ENCODE measurements at regions not wholly inside any gene's neighbourhood (a gene's known extent, or its start where the extent isn't known, plus 50 kb on each side); places are given as distances from the start of the nearest gene placed in this dataset.
"Not testable (repeated sequence)": the region's sequence is repeated elsewhere in the genome, so short reads cannot be mapped to it uniquely, and the experiment has no call there.

DNA sequence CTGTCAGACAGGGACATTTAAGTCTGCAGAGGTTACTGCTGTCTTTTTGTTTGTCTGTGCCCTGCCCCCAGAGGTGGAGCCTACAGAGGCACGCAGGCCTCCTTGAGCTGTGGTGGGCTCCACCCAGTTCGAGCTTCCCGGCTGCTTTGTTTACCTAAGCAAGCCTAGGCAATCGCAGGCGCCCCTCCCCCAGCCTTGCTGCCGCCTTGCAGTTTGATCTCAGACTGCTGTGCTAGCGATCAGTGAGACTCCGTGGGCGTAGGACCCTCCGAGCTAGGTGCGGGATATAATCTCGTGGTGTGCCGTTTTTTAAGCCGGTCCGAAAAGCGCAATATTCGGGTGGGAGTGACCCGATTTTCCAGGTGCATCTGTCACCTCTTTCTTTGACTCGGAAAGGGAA is 193.9 kb downstream of the RMST start:
- CTCF ChIA-PET; H3K4me3 Mint-ChIP-seq; H3K36me3 Mint-ChIP-seq (ENCODE audit: low read depth); DNase-seq; H3K9me3 Mint-ChIP-seq; H3K27ac Mint-ChIP-seq; H3K4me1 Mint-ChIP-seq (ENCODE audit: low read depth); H3K27me3 Mint-ChIP-seq (ENCODE audit: low read depth); intact Hi-C loops (cut with micrococcal nuclease): not testable (repeated sequence)

- intact Hi-C loops (cut with micrococcal nuclease) = no loop called here
- H3K27me3 Mint-ChIP-seq (ENCODE audit: low read depth) = no peaks in the 10 kb centered on the region
- peaks cover 4% of the 10 kb centered on the region for H3K9me3 Mint-ChIP-seq
- no peak overlapping the region for H3K4me3 Mint-ChIP-seq
- H3K36me3 Mint-ChIP-seq (ENCODE audit: low read depth) = no peaks in the 10 kb centered on the region
- no peak for DNase-seq
- CTCF ChIA-PET = no interaction called here
- H3K27ac Mint-ChIP-seq = no peak overlapping the region
- H3K4me1 Mint-ChIP-seq (ENCODE audit: low read depth) = no peaks in the 10 kb centered on the region
Observed at GRCh38 chr12:97659117-97659880, 196.7 kb downstream of the RMST start.

GRCh38 chr12:97666263-97666662 is 203.7 kb downstream of the RMST start:
- Mint-ChIP-seq H3K27ac (no peak overlapping the region), H3K4me1 (ENCODE audit: low read depth) (no peaks in the 10 kb centered on the region), H3K9me3 (peaks cover 7% of the 10 kb centered on the region), H3K27me3 (ENCODE audit: low read depth) (no peaks in the 10 kb centered on the region), H3K36me3 (ENCODE audit: low read depth) (no peaks in the 10 kb centered on the region), H3K4me3 (no peak overlapping the region)
- intact Hi-C loops (cut with micrococcal nuclease) = no loop called here
- CTCF ChIA-PET = no interaction called here
- DNase-seq = no peak

- Mint-ChIP-seq H3K4me1 (ENCODE audit: low read depth) (no peaks in the 10 kb centered on the region), H3K36me3 (ENCODE audit: low read depth) (no peaks in the 10 kb centered on the region), H3K4me3 (no peak overlapping the region), H3K27me3 (ENCODE audit: low read depth) (peaks cover 4% of the 10 kb centered on the region), H3K9me3 (peaks cover 11% of the 10 kb centered on the region), H3K27ac (no peak overlapping the region)
- CTCF ChIA-PET = no interaction called here
- intact Hi-C loops (cut with micrococcal nuclease) = no loop called here
- no peak for DNase-seq
Observed at GRCh38 chr12:97672870-97673269, 210.3 kb downstream of the RMST start.

- no peak for DNase-seq
- H3K27ac Mint-ChIP-seq = no peak overlapping the region
- no peaks in the 10 kb centered on the region for H3K4me1 Mint-ChIP-seq (ENCODE audit: low read depth)
- no peak overlapping the region for H3K4me3 Mint-ChIP-seq
- H3K9me3 Mint-ChIP-seq = peaks cover 2% of the 10 kb centered on the region
- no peaks in the 10 kb centered on the region for H3K36me3 Mint-ChIP-seq (ENCODE audit: low read depth)
- CTCF ChIA-PET = no interaction called here
- intact Hi-C loops (cut with micrococcal nuclease) = no loop called here
- no peaks in the 10 kb centered on the region for H3K27me3 Mint-ChIP-seq (ENCODE audit: low read depth)
Observed at GRCh38 chr12:97680751-97681150, 218.1 kb downstream of the RMST start.

- H3K27ac Mint-ChIP-seq = peak overlapping the region; percentile 21
- no peak overlapping the region for H3K4me3 Mint-ChIP-seq
- peaks cover 2% of the 10 kb centered on the region for H3K9me3 Mint-ChIP-seq
- no peaks in the 10 kb centered on the region for H3K27me3 Mint-ChIP-seq (ENCODE audit: low read depth)
- H3K4me1 Mint-ChIP-seq (ENCODE audit: low read depth) = no peaks in the 10 kb centered on the region
- CTCF ChIA-PET = no interaction called here
- H3K36me3 Mint-ChIP-seq (ENCODE audit: low read depth) = no peaks in the 10 kb centered on the region
- intact Hi-C loops (cut with micrococcal nuclease) = no loop called here
- no peak for DNase-seq
Observed at GRCh38 chr12:97681612-97682504, 219.3 kb downstream of the RMST start.

- H3K27ac Mint-ChIP-seq = no peak overlapping the region
- H3K36me3 Mint-ChIP-seq (ENCODE audit: low read depth) = no peaks in the 10 kb centered on the region
- no peaks in the 10 kb centered on the region for H3K4me1 Mint-ChIP-seq (ENCODE audit: low read depth)
- H3K4me3 Mint-ChIP-seq = no peak overlapping the region
- peaks cover 2% of the 10 kb centered on the region for H3K9me3 Mint-ChIP-seq
- CTCF ChIA-PET = no interaction called here
- intact Hi-C loops (cut with micrococcal nuclease) = no loop called here
- no peaks in the 10 kb centered on the region for H3K27me3 Mint-ChIP-seq (ENCODE audit: low read depth)
- DNase-seq = no peak
Observed at GRCh38 chr12:97685360-97685759, 222.8 kb downstream of the RMST start.

DNA sequence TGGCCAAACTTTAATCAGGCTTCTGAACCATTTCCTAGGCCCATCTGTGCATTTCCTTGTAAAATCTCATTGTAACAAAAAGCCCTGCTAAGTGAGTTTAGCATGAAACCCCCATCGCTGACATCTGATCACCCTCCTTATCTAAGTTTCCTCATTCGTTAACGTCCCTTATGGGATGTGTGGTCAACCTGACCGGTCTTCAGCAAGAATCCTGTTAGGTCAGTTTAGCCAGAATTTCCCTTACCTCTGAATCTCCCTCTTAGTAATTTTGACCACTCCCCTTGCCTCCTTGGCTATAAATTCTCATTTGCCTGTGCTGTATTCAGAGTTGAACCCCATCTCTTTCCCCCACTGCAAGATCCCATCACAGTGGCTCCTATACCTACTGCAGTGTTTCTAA is 239.3 kb downstream of the RMST start:
- Mint-ChIP-seq H3K9me3 (no peaks in the 10 kb centered on the region), H3K4me3 (no peak overlapping the region), H3K36me3 (ENCODE audit: low read depth) (no peaks in the 10 kb centered on the region), H3K4me1 (ENCODE audit: low read depth) (no peaks in the 10 kb centered on the region), H3K27ac (no peak overlapping the region), H3K27me3 (ENCODE audit: low read depth) (peaks cover 4% of the 10 kb centered on the region)
- intact Hi-C loops (cut with micrococcal nuclease) = no loop called here
- CTCF ChIA-PET = no interaction called here
- DNase-seq = no peak

DNA sequence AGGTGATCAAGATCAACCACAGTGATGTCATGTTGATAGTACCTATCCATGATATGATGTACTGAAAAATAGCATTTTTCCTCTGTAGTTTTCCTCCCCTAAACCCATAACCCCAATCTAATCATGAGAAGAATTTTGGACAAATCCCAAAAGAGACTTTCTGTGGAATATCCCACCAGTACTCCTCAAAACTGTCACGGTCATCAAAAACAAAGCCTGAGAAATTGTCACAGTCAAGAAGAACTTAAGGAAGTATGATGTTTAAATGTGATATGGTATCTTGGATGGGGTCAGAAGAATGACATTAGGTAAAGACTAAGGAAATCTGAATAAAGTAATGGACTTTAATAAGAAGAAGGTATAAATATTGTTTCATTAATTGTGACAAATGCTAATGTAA is 248.8 kb downstream of the RMST start:
- no peaks in the 10 kb centered on the region for H3K27me3 Mint-ChIP-seq (ENCODE audit: low read depth)
- H3K4me1 Mint-ChIP-seq (ENCODE audit: low read depth) = no peaks in the 10 kb centered on the region
- CTCF ChIA-PET = no interaction called here
- no peaks in the 10 kb centered on the region for H3K9me3 Mint-ChIP-seq
- H3K4me3 Mint-ChIP-seq = no peak overlapping the region
- intact Hi-C loops (cut with micrococcal nuclease) = no loop called here
- no peak overlapping the region for H3K27ac Mint-ChIP-seq
- no peak for DNase-seq
- no peaks in the 10 kb centered on the region for H3K36me3 Mint-ChIP-seq (ENCODE audit: low read depth)

DNA sequence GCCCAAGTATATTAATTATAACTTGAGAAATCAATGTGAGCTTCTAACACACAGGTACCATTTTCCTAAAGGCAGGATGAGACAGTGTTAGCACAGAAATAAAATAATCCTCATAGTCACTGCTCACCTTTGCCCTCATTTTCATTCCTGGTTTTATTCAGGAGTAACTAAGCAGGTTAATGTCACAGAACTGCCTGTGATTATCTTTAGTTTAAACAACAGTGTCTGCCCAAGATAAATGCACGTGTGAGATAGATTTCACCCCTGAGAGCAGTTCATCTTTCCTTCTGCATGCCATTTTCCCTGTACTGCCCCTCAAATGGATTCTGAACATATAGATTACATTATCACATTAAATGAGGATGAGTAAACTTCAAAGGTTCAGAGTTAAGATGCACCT is 250.7 kb downstream of the RMST start:
- no peak overlapping the region for H3K4me3 Mint-ChIP-seq
- no peaks in the 10 kb centered on the region for H3K36me3 Mint-ChIP-seq (ENCODE audit: low read depth)
- H3K27me3 Mint-ChIP-seq (ENCODE audit: low read depth) = no peaks in the 10 kb centered on the region
- intact Hi-C loops (cut with micrococcal nuclease) = no loop called here
- CTCF ChIA-PET = no interaction called here
- H3K27ac Mint-ChIP-seq = no peak overlapping the region
- no peak for DNase-seq
- no peaks in the 10 kb centered on the region for H3K9me3 Mint-ChIP-seq
- H3K4me1 Mint-ChIP-seq (ENCODE audit: low read depth) = no peaks in the 10 kb centered on the region

- CTCF ChIA-PET = no interaction called here
- no peak for DNase-seq
- no peaks in the 10 kb centered on the region for H3K9me3 Mint-ChIP-seq
- no peaks in the 10 kb centered on the region for H3K4me1 Mint-ChIP-seq (ENCODE audit: low read depth)
- H3K4me3 Mint-ChIP-seq = no peak overlapping the region
- no peaks in the 10 kb centered on the region for H3K36me3 Mint-ChIP-seq (ENCODE audit: low read depth)
- H3K27ac Mint-ChIP-seq = no peak overlapping the region
- H3K27me3 Mint-ChIP-seq (ENCODE audit: low read depth) = no peaks in the 10 kb centered on the region
- intact Hi-C loops (cut with micrococcal nuclease) = no loop called here
Observed at GRCh38 chr12:97714107-97714563, 251.5 kb downstream of the RMST start.

DNA sequence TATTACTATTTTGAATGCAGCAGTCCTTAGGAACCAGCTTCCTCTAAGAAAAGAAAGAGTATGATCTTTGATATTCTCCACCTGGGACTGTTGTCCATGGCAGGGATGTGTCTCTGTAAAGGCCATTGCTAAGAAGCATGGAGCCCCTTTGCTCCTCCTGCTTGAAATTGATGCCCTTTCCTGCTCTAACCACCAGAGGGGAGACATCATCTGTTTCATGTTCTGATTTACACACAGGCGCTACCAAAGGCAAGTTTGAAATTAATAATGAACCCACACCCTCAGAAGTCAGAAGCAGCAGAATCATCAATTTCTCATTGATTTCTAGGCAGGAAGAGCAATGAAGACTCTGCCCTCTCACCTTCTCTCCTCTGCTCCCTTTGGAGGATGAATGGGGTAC is 253.8 kb downstream of the RMST start:
- intact Hi-C loops (cut with micrococcal nuclease) = loop anchor here (5.0 kb wide), 1 partner anchor 681 kb away; no protein-coding TSS in a partner anchor
- Mint-ChIP-seq H3K27ac (no peak overlapping the region), H3K4me3 (no peak overlapping the region)

GRCh38 chr12:97723801-97724200 is 261.2 kb downstream of the RMST start:
- DNase-seq; H3K9me3 Mint-ChIP-seq; CTCF ChIA-PET; H3K36me3 Mint-ChIP-seq (ENCODE audit: low read depth); H3K27me3 Mint-ChIP-seq (ENCODE audit: low read depth); H3K4me1 Mint-ChIP-seq (ENCODE audit: low read depth); H3K27ac Mint-ChIP-seq; intact Hi-C loops (cut with micrococcal nuclease); H3K4me3 Mint-ChIP-seq: not testable (repeated sequence)

More for the DNA sequence above, 253.8 kb downstream of the RMST start:
- Mint-ChIP-seq H3K9me3 (no peaks in the 10 kb centered on the region), H3K4me1 (ENCODE audit: low read depth) (no peaks in the 10 kb centered on the region), H3K36me3 (ENCODE audit: low read depth) (no peaks in the 10 kb centered on the region), H3K27me3 (ENCODE audit: low read depth) (no peaks in the 10 kb centered on the region)
- CTCF ChIA-PET = no interaction called here
- no peak for DNase-seq
